Hematopoietic multipotent progenitor cell treated with erythropoietin and hydrocortisone succinate and interleukin-3 and kit ligand, for 6 days (in vitro differentiated cells): ENCODE measurements at regions not wholly inside any gene's neighbourhood (a gene's known extent, or its start where the extent isn't known, plus 50 kb on each side); places are given as distances from the start of the nearest gene placed in this dataset.
"Not testable (repeated sequence)": the region's sequence is repeated elsewhere in the genome, so short reads cannot be mapped to it uniquely, and the experiment has no call there.

Experiments used
- DNase-seq: peaks from one replicate; pipeline ENCODE4 v3.0.0-alpha.2; 2015

DNA sequence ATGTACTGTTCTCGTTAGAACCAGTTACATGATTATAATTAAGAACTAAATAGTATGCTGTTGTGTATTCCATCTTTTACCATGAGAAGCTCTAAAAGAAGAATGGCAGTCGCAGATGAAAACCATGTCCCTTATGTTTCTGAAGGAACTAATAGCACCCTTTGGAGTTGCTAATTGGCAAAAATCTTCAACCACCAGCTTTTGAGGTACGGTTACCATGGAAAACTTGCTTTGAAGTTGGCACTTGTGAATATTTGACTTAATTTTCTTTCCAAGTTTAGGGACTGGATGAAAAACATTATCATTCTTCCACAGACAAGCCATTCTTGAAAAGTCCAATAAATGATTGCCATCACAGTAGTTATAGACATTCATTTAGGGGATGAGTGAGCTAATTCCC is 666.6 kb upstream of the ROBO1 start:
- no peak for DNase-seq

DNA sequence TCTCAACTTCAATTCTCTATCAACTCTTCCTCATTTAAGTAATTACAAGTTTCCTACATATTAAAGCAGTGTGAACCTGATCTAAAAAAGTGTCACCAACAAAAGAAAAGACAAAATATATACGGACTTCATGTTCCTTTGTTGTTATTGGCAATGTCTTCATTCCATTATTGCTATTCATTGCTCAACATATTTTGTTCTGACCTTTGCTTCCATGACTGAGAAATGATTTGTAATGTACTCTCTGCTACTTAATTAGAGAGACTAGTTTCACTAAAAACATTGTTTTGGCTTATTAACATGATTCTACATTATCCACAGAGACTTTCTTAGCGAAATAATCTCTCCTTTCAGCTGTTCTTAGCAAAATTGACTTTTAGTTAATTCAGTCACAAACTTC is 657.2 kb upstream of the ROBO1 start:
- no peak for DNase-seq

GRCh38 chr3:80408030-80408721 is 640.4 kb upstream of the ROBO1 start:
- DNase-seq: no peak

GRCh38 chr3:80405618-80406017 is 637.8 kb upstream of the ROBO1 start:
- no peak for DNase-seq

GRCh38 chr3:80395023-80395422 is 627.2 kb upstream of the ROBO1 start:
- DNase-seq: no peak

DNA sequence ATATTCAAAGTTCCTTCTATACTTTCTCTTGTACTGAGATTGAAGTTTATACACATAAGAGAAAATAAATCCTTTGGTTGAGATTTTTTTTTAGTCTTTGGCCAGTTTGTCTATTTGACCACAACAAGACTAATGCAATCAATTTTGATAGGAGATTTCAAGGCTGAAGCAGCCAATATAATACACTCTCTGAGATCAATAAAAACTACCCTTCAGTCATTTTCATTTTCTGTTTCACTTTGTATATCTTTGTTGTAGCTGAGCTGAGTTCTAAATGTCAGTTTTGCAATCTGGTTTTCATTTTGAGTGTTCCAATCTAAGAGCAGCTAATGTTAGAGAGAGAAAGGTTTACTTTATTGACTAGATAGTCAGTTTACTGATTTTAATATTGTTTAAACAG is 623.8 kb upstream of the ROBO1 start:
- no peak for DNase-seq

- DNase-seq: no peak
Measured at GRCh38 chr3:80384811-80385210, 617.0 kb upstream of the ROBO1 start.

- no peak for DNase-seq
Measured at GRCh38 chr3:80374423-80374822, 606.6 kb upstream of the ROBO1 start.

DNA sequence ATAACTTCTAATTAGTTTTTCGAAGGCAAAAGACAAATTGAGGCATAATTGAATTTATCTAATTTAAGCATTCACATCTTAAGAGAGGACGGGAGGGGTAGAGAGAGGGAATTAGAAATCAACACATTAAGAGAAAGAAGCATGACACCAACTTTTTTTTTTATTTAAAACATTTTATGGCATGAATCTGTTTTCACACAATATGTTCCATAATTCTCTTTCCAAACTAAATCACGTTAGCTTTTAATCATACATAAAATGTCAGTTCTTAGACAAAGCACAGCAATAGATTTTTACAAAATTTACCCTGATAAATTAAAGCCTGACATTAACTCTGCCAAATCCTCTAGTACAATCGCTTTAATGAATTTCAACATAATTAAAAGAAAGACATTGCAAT is 600.8 kb upstream of the ROBO1 start:
- no peak for DNase-seq

DNA sequence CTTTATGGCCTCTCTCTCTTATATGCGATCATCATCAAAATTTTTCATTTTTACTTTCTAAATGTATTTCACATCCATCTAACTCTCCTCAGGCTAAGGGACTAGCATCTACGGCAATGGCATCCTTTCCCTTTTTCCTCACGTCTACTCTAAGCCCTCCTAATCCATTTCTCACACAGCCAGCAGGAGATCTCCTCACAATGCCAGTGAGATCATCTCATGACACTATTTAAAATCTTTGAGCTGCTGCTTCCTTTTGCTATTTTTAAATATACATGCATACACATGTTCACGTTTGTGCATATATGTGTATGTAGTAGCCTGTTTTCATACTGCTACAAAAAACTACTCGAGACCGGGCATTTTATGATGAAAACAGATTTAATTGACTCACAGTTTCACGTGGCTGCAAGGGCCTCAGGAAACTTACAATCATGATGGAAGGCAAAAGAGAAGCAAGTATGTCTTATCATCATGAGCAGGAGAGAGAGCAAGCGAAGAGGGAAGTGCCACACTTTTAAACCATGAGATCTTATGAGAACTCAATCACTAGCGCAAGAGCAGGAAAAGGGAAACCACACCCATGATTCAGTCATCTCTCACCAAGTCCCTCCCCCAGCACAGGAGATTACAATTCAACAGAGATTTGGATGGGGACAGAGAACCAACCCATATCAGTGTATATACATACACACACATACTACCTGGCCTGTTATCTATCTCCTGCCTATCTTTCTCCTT is 599.2 kb upstream of the ROBO1 start:
- peak; percentile 2 for DNase-seq

DNA sequence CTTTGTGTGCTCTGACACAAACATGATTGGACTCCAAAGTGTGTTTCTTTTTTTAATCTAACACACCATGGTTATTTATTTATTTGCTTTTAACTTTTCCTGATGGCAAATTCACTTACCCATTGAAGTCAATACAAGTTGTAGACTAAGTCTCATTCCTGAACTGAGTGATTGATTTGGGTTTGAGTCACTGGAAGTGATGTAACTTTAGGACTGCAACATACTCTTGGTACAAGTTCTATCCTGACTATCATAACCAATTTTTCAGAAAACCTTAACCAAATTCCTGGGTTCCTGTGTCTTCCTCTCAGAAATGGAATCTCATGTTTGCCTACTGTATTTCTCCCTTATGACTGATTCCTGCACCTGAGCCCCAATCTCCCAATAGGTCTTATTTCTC is 590.0 kb upstream of the ROBO1 start:
- no peak for DNase-seq

- peak; percentile 1 for DNase-seq
Measured at GRCh38 chr3:80355144-80355543, 587.3 kb upstream of the ROBO1 start.

DNA sequence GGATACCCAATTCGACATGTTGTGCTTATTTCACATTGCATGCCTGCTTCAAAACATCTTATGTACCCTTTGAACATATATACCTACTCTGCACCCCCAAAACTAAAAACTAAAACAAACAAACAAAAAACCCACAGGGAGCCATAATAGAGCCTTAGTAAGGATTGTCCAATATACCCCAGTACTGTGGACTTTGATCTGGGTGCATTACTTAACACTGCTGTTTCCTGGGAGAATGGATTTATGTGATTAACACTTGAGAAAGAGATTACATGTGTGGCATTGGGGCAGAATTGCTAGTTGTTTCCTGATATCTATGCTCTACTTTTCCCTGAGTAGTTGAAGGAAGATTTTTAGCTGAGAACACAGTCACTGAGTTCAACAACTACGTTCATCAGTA is 583.4 kb upstream of the ROBO1 start:
- no peak for DNase-seq

GRCh38 chr3:80350771-80351170 is 583.0 kb upstream of the ROBO1 start:
- DNase-seq: no peak

- DNase-seq: no peak
Measured at GRCh38 chr3:80338366-80338765, 570.6 kb upstream of the ROBO1 start.

- DNase-seq: no peak
Measured at GRCh38 chr3:80334534-80334933, 566.7 kb upstream of the ROBO1 start.

- no peak for DNase-seq
Measured at GRCh38 chr3:80331494-80332170, 563.8 kb upstream of the ROBO1 start.

DNA sequence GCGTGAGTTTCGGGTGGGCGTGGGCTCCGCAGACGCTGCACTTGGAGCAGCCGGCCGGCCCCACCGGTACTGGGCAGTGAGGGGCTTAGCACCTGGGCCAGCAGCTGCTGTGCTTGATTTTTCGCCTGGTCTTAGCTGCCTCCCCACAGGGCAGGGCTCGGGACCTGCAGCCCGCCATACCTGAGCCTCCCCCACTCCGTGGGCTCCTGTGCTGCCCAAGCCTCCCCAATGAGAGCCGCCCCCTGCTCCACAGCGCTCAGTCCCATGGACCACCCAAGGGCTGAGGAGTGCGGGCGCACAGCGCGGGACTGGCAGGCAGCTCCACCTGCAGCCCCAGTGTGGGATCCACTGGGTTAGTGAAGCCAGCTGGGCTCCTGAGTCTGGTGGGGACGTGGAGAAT is 546.7 kb upstream of the ROBO1 start:
- not testable (repeated sequence) for DNase-seq

DNA sequence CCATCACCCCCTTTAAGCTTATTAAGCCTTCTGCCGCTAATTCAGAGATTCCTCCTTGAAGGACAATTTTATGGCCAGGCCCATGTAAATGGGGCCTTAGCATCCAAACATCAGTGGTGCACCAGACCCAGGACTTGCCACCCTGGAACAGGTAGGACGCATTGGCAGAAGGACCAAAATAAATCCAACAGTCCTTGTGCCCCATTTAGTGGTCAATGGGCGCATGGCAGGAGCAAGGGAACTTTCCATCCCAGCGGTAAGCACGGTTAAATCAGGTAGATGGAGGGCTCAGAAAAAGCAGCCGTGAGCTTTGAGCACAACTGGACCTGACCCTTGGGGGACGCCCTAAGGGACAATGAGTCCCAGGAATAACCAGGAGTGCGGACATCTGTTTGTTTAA is 540.8 kb upstream of the ROBO1 start:
- DNase-seq: no peak

DNA sequence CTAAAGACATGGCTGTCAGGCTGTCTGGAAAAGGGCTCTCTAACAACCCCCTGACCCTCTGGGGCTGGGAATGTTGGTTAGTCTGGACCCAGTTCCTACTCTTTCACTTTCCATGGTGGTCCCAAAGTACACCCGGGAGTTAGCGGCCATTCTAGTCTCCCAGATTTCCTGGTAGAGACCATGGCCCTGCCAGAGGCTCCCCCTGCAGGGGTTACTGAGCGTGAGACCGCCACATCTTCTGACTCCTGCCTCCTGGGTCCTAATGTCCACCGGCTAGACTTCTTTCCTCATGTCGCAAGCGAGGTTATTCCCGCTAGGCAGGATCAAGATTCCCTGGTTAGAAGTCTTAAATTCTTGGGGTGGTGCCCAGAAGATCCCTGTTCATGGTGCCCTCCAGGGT is 540.0 kb upstream of the ROBO1 start:
- DNase-seq: no peak

- DNase-seq: no peak
Measured at GRCh38 chr3:80297720-80298119, 529.9 kb upstream of the ROBO1 start.

DNA sequence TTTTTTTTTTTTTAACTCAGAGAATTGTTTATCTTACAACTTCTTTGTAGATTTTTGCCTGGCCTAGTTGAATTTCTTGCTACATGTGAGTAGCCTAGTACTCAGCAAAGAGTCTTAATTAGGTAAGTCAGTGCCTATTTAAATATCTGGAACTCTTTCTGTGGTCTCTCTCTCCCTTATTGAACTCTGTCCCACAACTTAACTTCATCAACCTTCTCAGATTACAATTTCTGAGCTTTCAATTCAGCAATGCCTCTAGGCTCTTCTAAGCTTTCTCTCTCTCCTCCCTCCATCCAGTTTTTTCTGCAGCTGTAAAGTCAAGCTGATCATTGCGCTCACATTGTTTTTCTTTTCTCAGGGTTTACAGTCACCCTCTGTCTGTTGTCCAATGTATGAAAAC is 517.6 kb upstream of the ROBO1 start:
- no peak for DNase-seq

DNA sequence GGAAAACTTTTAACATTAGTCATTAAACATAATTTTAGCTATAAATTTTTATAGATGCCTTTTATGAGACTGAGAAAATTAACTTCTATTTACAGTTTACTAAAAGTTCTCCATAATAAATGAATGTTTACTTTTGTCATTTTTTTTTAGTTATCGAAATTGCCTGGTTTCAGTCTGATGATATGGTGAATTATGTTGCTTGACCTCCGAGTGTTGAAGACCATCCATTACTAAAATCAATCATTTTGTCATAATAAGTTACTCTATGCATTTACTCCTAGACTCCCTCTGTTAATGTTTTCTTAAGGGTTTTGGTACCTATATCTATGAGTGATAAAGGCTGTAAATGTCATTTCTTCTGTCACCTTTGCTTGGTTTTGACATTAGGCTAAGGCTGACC is 516.0 kb upstream of the ROBO1 start:
- DNase-seq: no peak

- no peak for DNase-seq
Measured at GRCh38 chr3:80278056-80278455, 510.3 kb upstream of the ROBO1 start.
